ENCODE measurements at regions not wholly inside any gene's neighbourhood (a gene's known extent, or its start where the extent isn't known, plus 50 kb on each side); places are given as distances from the start of the nearest gene placed in this dataset.

DNA sequence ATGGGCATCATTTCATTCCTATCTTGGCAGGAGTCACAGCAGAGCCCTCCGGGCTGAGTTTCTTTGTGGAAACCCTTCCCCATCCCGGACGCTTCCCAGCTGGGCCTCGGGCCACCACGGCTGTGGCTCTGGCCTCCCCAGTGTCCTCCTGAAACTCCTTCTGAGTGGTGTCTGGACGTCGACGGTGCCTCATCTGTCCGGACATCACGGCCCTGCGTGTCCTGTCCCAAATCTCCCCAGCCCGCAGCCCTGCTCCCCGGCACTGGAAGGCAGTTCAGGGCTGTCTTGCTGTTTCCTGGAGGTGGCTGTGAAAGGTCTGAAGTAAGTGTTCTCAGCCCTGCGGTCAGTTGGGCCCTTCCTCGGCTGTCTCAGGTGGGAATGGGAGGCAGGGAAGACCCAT lies 99.8 kb upstream of the TMEM18 start (continued):
- TF ChIP-seq, protein P1, sequence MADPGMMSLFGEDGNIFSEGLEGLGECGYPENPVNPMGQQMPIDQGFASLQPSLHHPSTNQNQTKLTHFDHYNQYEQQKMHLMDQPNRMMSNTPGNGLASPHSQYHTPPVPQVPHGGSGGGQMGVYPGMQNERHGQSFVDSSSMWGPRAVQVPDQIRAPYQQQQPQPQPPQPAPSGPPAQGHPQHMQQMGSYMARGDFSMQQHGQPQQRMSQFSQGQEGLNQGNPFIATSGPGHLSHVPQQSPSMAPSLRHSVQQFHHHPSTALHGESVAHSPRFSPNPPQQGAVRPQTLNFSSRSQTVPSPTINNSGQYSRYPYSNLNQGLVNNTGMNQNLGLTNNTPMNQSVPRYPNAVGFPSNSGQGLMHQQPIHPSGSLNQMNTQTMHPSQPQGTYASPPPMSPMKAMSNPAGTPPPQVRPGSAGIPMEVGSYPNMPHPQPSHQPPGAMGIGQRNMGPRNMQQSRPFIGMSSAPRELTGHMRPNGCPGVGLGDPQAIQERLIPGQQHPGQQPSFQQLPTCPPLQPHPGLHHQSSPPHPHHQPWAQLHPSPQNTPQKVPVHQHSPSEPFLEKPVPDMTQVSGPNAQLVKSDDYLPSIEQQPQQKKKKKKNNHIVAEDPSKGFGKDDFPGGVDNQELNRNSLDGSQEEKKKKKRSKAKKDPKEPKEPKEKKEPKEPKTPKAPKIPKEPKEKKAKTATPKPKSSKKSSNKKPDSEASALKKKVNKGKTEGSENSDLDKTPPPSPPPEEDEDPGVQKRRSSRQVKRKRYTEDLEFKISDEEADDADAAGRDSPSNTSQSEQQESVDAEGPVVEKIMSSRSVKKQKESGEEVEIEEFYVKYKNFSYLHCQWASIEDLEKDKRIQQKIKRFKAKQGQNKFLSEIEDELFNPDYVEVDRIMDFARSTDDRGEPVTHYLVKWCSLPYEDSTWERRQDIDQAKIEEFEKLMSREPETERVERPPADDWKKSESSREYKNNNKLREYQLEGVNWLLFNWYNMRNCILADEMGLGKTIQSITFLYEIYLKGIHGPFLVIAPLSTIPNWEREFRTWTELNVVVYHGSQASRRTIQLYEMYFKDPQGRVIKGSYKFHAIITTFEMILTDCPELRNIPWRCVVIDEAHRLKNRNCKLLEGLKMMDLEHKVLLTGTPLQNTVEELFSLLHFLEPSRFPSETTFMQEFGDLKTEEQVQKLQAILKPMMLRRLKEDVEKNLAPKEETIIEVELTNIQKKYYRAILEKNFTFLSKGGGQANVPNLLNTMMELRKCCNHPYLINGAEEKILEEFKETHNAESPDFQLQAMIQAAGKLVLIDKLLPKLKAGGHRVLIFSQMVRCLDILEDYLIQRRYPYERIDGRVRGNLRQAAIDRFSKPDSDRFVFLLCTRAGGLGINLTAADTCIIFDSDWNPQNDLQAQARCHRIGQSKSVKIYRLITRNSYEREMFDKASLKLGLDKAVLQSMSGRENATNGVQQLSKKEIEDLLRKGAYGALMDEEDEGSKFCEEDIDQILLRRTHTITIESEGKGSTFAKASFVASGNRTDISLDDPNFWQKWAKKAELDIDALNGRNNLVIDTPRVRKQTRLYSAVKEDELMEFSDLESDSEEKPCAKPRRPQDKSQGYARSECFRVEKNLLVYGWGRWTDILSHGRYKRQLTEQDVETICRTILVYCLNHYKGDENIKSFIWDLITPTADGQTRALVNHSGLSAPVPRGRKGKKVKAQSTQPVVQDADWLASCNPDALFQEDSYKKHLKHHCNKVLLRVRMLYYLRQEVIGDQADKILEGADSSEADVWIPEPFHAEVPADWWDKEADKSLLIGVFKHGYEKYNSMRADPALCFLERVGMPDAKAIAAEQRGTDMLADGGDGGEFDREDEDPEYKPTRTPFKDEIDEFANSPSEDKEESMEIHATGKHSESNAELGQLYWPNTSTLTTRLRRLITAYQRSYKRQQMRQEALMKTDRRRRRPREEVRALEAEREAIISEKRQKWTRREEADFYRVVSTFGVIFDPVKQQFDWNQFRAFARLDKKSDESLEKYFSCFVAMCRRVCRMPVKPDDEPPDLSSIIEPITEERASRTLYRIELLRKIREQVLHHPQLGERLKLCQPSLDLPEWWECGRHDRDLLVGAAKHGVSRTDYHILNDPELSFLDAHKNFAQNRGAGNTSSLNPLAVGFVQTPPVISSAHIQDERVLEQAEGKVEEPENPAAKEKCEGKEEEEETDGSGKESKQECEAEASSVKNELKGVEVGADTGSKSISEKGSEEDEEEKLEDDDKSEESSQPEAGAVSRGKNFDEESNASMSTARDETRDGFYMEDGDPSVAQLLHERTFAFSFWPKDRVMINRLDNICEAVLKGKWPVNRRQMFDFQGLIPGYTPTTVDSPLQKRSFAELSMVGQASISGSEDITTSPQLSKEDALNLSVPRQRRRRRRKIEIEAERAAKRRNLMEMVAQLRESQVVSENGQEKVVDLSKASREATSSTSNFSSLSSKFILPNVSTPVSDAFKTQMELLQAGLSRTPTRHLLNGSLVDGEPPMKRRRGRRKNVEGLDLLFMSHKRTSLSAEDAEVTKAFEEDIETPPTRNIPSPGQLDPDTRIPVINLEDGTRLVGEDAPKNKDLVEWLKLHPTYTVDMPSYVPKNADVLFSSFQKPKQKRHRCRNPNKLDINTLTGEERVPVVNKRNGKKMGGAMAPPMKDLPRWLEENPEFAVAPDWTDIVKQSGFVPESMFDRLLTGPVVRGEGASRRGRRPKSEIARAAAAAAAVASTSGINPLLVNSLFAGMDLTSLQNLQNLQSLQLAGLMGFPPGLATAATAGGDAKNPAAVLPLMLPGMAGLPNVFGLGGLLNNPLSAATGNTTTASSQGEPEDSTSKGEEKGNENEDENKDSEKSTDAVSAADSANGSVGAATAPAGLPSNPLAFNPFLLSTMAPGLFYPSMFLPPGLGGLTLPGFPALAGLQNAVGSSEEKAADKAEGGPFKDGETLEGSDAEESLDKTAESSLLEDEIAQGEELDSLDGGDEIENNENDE (IDR thresholded peaks at IDR 0.05; ENCODE audit: insufficient replicate concordance, low read length), result no peak
- TF ChIP-seq KDM5A (IDR thresholded peaks at IDR 0.05; ENCODE audit: low read length) (no peak), TCF12 (IDR thresholded peaks at IDR 0.05; ENCODE audit: low read depth, low read length) (no peak), POLR2A (IDR thresholded peaks at IDR 0.05; ENCODE audit: control extremely low read depth in 1 of 2, low read depth in 2 of 2, low read length in 2 of 2) (no peak), RAD21 (IDR thresholded peaks at IDR 0.05 in 1 of 2, conservative IDR thresholded peaks at IDR 0.05 in 1 of 2; ENCODE audit: low read depth in 2 of 2, low read length in 2 of 2) (no peak), TAF1 (IDR thresholded peaks at IDR 0.05; ENCODE audit: low read depth, low read length) (no peak)
- TF ChIP-seq, protein P2, sequence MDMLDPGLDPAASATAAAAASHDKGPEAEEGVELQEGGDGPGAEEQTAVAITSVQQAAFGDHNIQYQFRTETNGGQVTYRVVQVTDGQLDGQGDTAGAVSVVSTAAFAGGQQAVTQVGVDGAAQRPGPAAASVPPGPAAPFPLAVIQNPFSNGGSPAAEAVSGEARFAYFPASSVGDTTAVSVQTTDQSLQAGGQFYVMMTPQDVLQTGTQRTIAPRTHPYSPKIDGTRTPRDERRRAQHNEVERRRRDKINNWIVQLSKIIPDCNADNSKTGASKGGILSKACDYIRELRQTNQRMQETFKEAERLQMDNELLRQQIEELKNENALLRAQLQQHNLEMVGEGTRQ (IDR thresholded peaks at IDR 0.05; ENCODE audit: low read length), result no peak
- TF ChIP-seq, protein P3, sequence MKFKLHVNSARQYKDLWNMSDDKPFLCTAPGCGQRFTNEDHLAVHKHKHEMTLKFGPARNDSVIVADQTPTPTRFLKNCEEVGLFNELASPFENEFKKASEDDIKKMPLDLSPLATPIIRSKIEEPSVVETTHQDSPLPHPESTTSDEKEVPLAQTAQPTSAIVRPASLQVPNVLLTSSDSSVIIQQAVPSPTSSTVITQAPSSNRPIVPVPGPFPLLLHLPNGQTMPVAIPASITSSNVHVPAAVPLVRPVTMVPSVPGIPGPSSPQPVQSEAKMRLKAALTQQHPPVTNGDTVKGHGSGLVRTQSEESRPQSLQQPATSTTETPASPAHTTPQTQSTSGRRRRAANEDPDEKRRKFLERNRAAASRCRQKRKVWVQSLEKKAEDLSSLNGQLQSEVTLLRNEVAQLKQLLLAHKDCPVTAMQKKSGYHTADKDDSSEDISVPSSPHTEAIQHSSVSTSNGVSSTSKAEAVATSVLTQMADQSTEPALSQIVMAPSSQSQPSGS (IDR thresholded peaks at IDR 0.05; ENCODE audit: low read length), result no peak
- TF ChIP-seq, protein P4, sequence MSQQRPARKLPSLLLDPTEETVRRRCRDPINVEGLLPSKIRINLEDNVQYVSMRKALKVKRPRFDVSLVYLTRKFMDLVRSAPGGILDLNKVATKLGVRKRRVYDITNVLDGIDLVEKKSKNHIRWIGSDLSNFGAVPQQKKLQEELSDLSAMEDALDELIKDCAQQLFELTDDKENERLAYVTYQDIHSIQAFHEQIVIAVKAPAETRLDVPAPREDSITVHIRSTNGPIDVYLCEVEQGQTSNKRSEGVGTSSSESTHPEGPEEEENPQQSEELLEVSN (IDR thresholded peaks at IDR 0.05), result no peak
